OCI-LY7 (cell line): ENCODE measurements at regions not wholly inside any gene's neighbourhood (a gene's known extent, or its start where the extent isn't known, plus 50 kb on each side); places are given as distances from the start of the nearest gene placed in this dataset.
A peak's percentile ranks its signal among the peaks of the same experiment; 100 is the strongest.

Experiments
- EZH2phosphoT487 ChIP-seq: fragments of 200-600 bp; sonication (generic); IDR thresholded peaks from 2 replicates; pipeline ENCODE4 v1.6.1; 2018; ENCODE audit warnings: low read depth, borderline replicate concordance, mild to moderate bottlenecking, mixed run types, antibody characterized with exemption, low read length, moderate library complexity, mixed read lengths
- TF ChIP-seq, protein P1 (sequence below): fragments of 200-600 bp; sonication (generic); conservative IDR thresholded peaks from 2 replicates; pipeline ENCODE4 v1.5.1; 2014; ENCODE audit warnings: mild to moderate bottlenecking, antibody characterized with exemption, low read length, moderate library complexity, mixed read lengths

GRCh38 chr4:159487284-159487747 lies 384.4 kb downstream of the RAPGEF2 start:
- TF ChIP-seq, protein P1, sequence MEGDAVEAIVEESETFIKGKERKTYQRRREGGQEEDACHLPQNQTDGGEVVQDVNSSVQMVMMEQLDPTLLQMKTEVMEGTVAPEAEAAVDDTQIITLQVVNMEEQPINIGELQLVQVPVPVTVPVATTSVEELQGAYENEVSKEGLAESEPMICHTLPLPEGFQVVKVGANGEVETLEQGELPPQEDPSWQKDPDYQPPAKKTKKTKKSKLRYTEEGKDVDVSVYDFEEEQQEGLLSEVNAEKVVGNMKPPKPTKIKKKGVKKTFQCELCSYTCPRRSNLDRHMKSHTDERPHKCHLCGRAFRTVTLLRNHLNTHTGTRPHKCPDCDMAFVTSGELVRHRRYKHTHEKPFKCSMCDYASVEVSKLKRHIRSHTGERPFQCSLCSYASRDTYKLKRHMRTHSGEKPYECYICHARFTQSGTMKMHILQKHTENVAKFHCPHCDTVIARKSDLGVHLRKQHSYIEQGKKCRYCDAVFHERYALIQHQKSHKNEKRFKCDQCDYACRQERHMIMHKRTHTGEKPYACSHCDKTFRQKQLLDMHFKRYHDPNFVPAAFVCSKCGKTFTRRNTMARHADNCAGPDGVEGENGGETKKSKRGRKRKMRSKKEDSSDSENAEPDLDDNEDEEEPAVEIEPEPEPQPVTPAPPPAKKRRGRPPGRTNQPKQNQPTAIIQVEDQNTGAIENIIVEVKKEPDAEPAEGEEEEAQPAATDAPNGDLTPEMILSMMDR, result peak; percentile 83
- TF ChIP-seq EZH2phosphoT487, result no peak
